ENCODE measurements at regions not wholly inside any gene's neighbourhood (a gene's known extent, or its start where the extent isn't known, plus 50 kb on each side); places are given as distances from the start of the nearest gene placed in this dataset.
A peak's percentile ranks its signal among the peaks of the same experiment; 100 is the strongest.
"Not testable (repeated sequence)": the region's sequence is repeated elsewhere in the genome, so short reads cannot be mapped to it uniquely, and the experiment has no call there.

- Histone ChIP-seq H3K27me3 (ENCODE audit: insufficient read depth, low read length) (no peaks in the 10 kb centered on the region), H3K36me3 (ENCODE audit: insufficient read depth, low read length) (no peaks in the 10 kb centered on the region), H3K4me1 (ENCODE audit: insufficient read depth, low read length) (peaks cover 4% of the 10 kb centered on the region; the same call in 1 of the 2 replicates), H3K4me3 (ENCODE audit: low read length) (no peak overlapping the region), H3K27ac (ENCODE audit: low read depth, low read length) (no peak overlapping the region), H3K9ac (ENCODE audit: low read depth, low read length) (no peak overlapping the region), H3K9me3 (ENCODE audit: insufficient read depth, low read depth, low read length) (no peaks in the 10 kb centered on the region)
- 93% methylated on average over 3 of the region's 3 CpGs for whole genome bisulfite sequencing
Measured at GRCh38 chr2:200193331-200193730, 113.2 kb upstream of the SPATS2L start.

GRCh38 chr2:200193791-200194190 is 112.7 kb upstream of the SPATS2L start:
- no peaks in the 10 kb centered on the region for H3K9me3 ChIP-seq (ENCODE audit: insufficient read depth, low read depth, low read length)
- H3K27ac ChIP-seq (ENCODE audit: low read depth, low read length) = no peak overlapping the region
- no peaks in the 10 kb centered on the region for H3K27me3 ChIP-seq (ENCODE audit: insufficient read depth, low read length)
- H3K9ac ChIP-seq (ENCODE audit: low read depth, low read length) = no peak overlapping the region
- WGBS = 84% methylated on average over 5 of the region's 5 CpGs
- no peak overlapping the region for H3K4me3 ChIP-seq (ENCODE audit: low read length)
- no peaks in the 10 kb centered on the region for H3K36me3 ChIP-seq (ENCODE audit: insufficient read depth, low read length)
- H3K4me1 ChIP-seq (ENCODE audit: insufficient read depth, low read length) = peaks cover 4% of the 10 kb centered on the region; the same call in 1 of the 2 replicates

GRCh38 chr2:200194746-200195145 is 111.7 kb upstream of the SPATS2L start:
- no peak overlapping the region for H3K4me3 ChIP-seq (ENCODE audit: low read length)
- H3K9me3 ChIP-seq (ENCODE audit: insufficient read depth, low read depth, low read length) = no peaks in the 10 kb centered on the region
- no peaks in the 10 kb centered on the region for H3K36me3 ChIP-seq (ENCODE audit: insufficient read depth, low read length)
- 91% methylated on average over 4 of the region's 4 CpGs for WGBS
- H3K9ac ChIP-seq (ENCODE audit: low read depth, low read length) = no peak overlapping the region
- H3K27ac ChIP-seq (ENCODE audit: low read depth, low read length) = no peak overlapping the region
- H3K4me1 ChIP-seq (ENCODE audit: insufficient read depth, low read length) = peaks cover 4% of the 10 kb centered on the region; the same call in 1 of the 2 replicates
- no peaks in the 10 kb centered on the region for H3K27me3 ChIP-seq (ENCODE audit: insufficient read depth, low read length)

- WGBS = 95% methylated on average over 2 of the region's 2 CpGs
- Histone ChIP-seq H3K36me3 (ENCODE audit: insufficient read depth, low read length) (no peaks in the 10 kb centered on the region), H3K4me3 (ENCODE audit: low read length) (no peak overlapping the region), H3K9me3 (ENCODE audit: insufficient read depth, low read depth, low read length) (no peaks in the 10 kb centered on the region), H3K9ac (ENCODE audit: low read depth, low read length) (no peak overlapping the region), H3K4me1 (ENCODE audit: insufficient read depth, low read length) (peaks cover 28% of the 10 kb centered on the region), H3K27me3 (ENCODE audit: insufficient read depth, low read length) (no peaks in the 10 kb centered on the region), H3K27ac (ENCODE audit: low read depth, low read length) (no peak overlapping the region)
Measured at GRCh38 chr2:200199005-200199404, 107.5 kb upstream of the SPATS2L start.

GRCh38 chr2:200199576-200200263 is 106.8 kb upstream of the SPATS2L start:
- H3K9ac ChIP-seq (ENCODE audit: low read depth, low read length) = no peak overlapping the region
- WGBS = 83% methylated on average over 4 of the region's 4 CpGs

GRCh38 chr2:200201839-200202238 is 104.7 kb upstream of the SPATS2L start:
- not testable (repeated sequence) for H3K4me3 ChIP-seq (ENCODE audit: low read length); H3K36me3 ChIP-seq (ENCODE audit: insufficient read depth, low read length); H3K27me3 ChIP-seq (ENCODE audit: insufficient read depth, low read length); H3K9me3 ChIP-seq (ENCODE audit: insufficient read depth, low read depth, low read length)
- Histone ChIP-seq H3K9ac (ENCODE audit: low read depth, low read length) (peak overlapping the region; percentile 68), H3K4me1 (ENCODE audit: insufficient read depth, low read length) (peaks cover 31% of the 10 kb centered on the region), H3K27ac (ENCODE audit: low read depth, low read length) (peak overlapping the region; percentile 94)
- WGBS = 43% methylated on average over 4 of the region's 4 CpGs

More at GRCh38 chr2:200199576-200200263, 106.8 kb upstream of the SPATS2L start:
- Histone ChIP-seq H3K27me3 (ENCODE audit: insufficient read depth, low read length) (no peaks in the 10 kb centered on the region), H3K36me3 (ENCODE audit: insufficient read depth, low read length) (no peaks in the 10 kb centered on the region), H3K9me3 (ENCODE audit: insufficient read depth, low read depth, low read length) (no peaks in the 10 kb centered on the region), H3K4me1 (ENCODE audit: insufficient read depth, low read length) (peaks cover 31% of the 10 kb centered on the region), H3K27ac (ENCODE audit: low read depth, low read length) (peak overlapping the region; percentile 26; the same call in 1 of the 2 replicates), H3K4me3 (ENCODE audit: low read length) (no peak overlapping the region)

GRCh38 chr2:200203381-200203827 is 103.1 kb upstream of the SPATS2L start:
- peaks cover 31% of the 10 kb centered on the region for H3K4me1 ChIP-seq (ENCODE audit: insufficient read depth, low read length)
- WGBS = 8% methylated on average over 2 of the region's 2 CpGs

GRCh38 chr2:200208041-200208440 is 98.5 kb upstream of the SPATS2L start:
- no peaks in the 10 kb centered on the region for H3K27me3 ChIP-seq (ENCODE audit: insufficient read depth, low read length)
- WGBS = 89% methylated on average over 1 of the region's 3 CpGs

More at GRCh38 chr2:200203381-200203827, 103.1 kb upstream of the SPATS2L start:
- H3K4me3 ChIP-seq (ENCODE audit: low read length) = no peak overlapping the region
- no peaks in the 10 kb centered on the region for H3K36me3 ChIP-seq (ENCODE audit: insufficient read depth, low read length)
- H3K27me3 ChIP-seq (ENCODE audit: insufficient read depth, low read length) = no peaks in the 10 kb centered on the region
- H3K9ac ChIP-seq (ENCODE audit: low read depth, low read length) = peak overlapping the region; percentile 53
- H3K27ac ChIP-seq (ENCODE audit: low read depth, low read length) = peak overlapping the region; percentile 95
- H3K9me3 ChIP-seq (ENCODE audit: insufficient read depth, low read depth, low read length) = no peaks in the 10 kb centered on the region

GRCh38 chr2:200209030-200209429 is 97.5 kb upstream of the SPATS2L start:
- H3K4me3 ChIP-seq (ENCODE audit: low read length) = no peak overlapping the region
- H3K4me1 ChIP-seq (ENCODE audit: insufficient read depth, low read length) = peaks cover 14% of the 10 kb centered on the region
- H3K27ac ChIP-seq (ENCODE audit: low read depth, low read length) = no peak overlapping the region
- H3K9ac ChIP-seq (ENCODE audit: low read depth, low read length) = no peak overlapping the region
- no peaks in the 10 kb centered on the region for H3K27me3 ChIP-seq (ENCODE audit: insufficient read depth, low read length)
- no peaks in the 10 kb centered on the region for H3K36me3 ChIP-seq (ENCODE audit: insufficient read depth, low read length)
- WGBS = 88% methylated on average over 22 of the region's 22 CpGs
- H3K9me3 ChIP-seq (ENCODE audit: insufficient read depth, low read depth, low read length) = no peaks in the 10 kb centered on the region

More at GRCh38 chr2:200208041-200208440, 98.5 kb upstream of the SPATS2L start:
- peaks cover 15% of the 10 kb centered on the region for H3K4me1 ChIP-seq (ENCODE audit: insufficient read depth, low read length)
- H3K36me3 ChIP-seq (ENCODE audit: insufficient read depth, low read length) = no peaks in the 10 kb centered on the region
- no peak overlapping the region for H3K4me3 ChIP-seq (ENCODE audit: low read length)
- H3K9ac ChIP-seq (ENCODE audit: low read depth, low read length) = no peak overlapping the region
- no peak overlapping the region for H3K27ac ChIP-seq (ENCODE audit: low read depth, low read length)
- H3K9me3 ChIP-seq (ENCODE audit: insufficient read depth, low read depth, low read length) = no peaks in the 10 kb centered on the region

GRCh38 chr2:200211643-200212042 is 94.8 kb upstream of the SPATS2L start:
- WGBS = 94% methylated on average over 5 of the region's 5 CpGs

GRCh38 chr2:200212862-200213425 is 93.5 kb upstream of the SPATS2L start:
- H3K4me1 ChIP-seq (ENCODE audit: insufficient read depth, low read length) = peaks cover 21% of the 10 kb centered on the region
- no peak overlapping the region for H3K9ac ChIP-seq (ENCODE audit: low read depth, low read length)
- 93% methylated on average over 5 of the region's 5 CpGs for WGBS
- no peak overlapping the region for H3K27ac ChIP-seq (ENCODE audit: low read depth, low read length)
- H3K4me3 ChIP-seq (ENCODE audit: low read length) = no peak overlapping the region
- no peaks in the 10 kb centered on the region for H3K27me3 ChIP-seq (ENCODE audit: insufficient read depth, low read length)
- no peaks in the 10 kb centered on the region for H3K9me3 ChIP-seq (ENCODE audit: insufficient read depth, low read depth, low read length)
- H3K36me3 ChIP-seq (ENCODE audit: insufficient read depth, low read length) = no peaks in the 10 kb centered on the region

More at GRCh38 chr2:200211643-200212042, 94.8 kb upstream of the SPATS2L start:
- Histone ChIP-seq H3K36me3 (ENCODE audit: insufficient read depth, low read length) (no peaks in the 10 kb centered on the region), H3K4me3 (ENCODE audit: low read length) (no peak overlapping the region), H3K27ac (ENCODE audit: low read depth, low read length) (no peak overlapping the region), H3K9ac (ENCODE audit: low read depth, low read length) (no peak overlapping the region), H3K4me1 (ENCODE audit: insufficient read depth, low read length) (peaks cover 21% of the 10 kb centered on the region), H3K27me3 (ENCODE audit: insufficient read depth, low read length) (no peaks in the 10 kb centered on the region), H3K9me3 (ENCODE audit: insufficient read depth, low read depth, low read length) (no peaks in the 10 kb centered on the region)

Measured in HUES64 (cell line).